DMS53 (cell line): ENCODE measurements at regions not wholly inside any gene's neighbourhood (a gene's known extent, or its start where the extent isn't known, plus 50 kb on each side); places are given as distances from the start of the nearest gene placed in this dataset.
"Not testable (repeated sequence)": the region's sequence is repeated elsewhere in the genome, so short reads cannot be mapped to it uniquely, and the experiment has no call there.

Experiments
- DNase-seq: peaks from one replicate; lab custom pipeline; 2025; lab: John Stamatoyannopoulos, UW

- DNase-seq = no peak
Observed at GRCh38 chr9:2354856-2355696, 266.5 kb upstream of the VLDLR start.

DNA sequence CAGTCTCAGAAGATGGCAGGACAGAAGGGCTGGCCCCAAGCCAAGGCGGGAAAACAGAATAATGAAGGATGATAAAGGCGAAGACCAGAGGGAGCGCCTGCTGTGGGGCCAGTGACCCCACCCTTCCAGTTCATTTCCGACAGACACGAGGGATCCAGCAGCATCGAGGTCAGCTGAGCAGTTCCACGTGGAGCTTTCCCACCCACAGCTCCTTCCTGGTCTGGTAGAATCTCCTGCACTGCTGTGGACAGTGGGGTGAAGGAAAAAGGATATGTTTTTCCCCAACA lies 265.9 kb upstream of the VLDLR start:
- DNase-seq = no peak

DNA sequence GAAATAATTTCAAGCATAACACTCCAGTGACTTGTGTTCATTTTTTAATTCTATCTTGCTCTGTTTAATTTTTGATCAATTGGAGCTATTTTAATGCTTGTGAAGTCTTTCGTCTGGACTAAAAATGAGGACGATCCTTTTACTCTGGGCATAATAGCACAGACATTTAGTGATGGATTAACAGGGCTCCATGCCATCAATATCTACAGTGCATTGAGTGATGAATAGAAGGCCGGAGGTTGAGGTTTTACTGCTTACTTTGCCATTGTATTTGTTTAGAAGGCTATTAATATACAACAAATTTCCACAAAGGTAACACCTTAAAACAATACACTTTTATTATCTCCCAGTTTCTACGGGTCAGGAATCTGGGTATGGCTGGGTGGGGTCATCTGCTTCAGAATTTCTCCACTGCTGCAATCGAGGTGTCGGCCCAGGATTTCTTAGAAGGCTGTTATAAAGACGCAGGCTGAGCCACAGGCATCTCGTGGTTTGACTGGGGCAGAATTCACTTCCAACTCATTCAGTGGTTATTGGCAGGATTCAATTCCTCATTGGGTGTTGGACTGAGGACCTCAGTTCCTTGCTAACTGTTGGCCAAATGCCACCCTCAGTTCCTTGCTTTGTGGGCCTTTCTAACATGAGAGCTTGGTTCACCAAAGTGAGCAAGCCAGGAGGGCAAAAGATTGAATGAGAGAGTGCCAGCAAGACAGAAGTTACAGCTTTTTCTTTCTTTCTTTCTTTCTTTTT lies 265.4 kb upstream of the VLDLR start:
- DNase-seq = no peak

- DNase-seq = no peak
Observed at GRCh38 chr9:2359891-2360471, 261.6 kb upstream of the VLDLR start.

- no peak for DNase-seq
Observed at GRCh38 chr9:2362150-2362549, 259.4 kb upstream of the VLDLR start.

GRCh38 chr9:2363138-2363745 lies 258.3 kb upstream of the VLDLR start:
- DNase-seq = no peak

GRCh38 chr9:2363781-2364180 lies 257.8 kb upstream of the VLDLR start:
- no peak for DNase-seq

- no peak for DNase-seq
Observed at GRCh38 chr9:2367970-2368369, 253.6 kb upstream of the VLDLR start.

DNA sequence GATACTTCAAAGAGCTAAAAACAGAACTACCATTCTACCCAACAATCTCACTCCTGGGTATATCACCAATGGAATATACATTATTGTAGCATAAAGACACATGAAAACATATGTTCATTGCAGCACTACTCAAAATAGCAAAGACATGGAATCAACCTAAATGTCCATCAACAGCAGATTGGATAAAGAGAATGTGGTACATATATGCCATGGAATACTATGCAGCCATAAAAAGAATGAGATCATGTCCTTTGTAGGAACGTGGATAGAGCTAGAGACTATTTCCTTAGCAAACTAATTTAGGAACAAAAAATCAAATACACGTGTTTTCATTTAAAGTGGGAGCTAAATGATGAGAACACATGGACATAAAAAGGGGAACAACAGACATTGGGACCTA lies 247.9 kb upstream of the VLDLR start:
- DNase-seq = no peak

- no peak for DNase-seq
Observed at GRCh38 chr9:2375114-2375513, 246.5 kb upstream of the VLDLR start.

GRCh38 chr9:2377117-2377516 lies 244.5 kb upstream of the VLDLR start:
- no peak for DNase-seq

GRCh38 chr9:2377834-2378233 lies 243.8 kb upstream of the VLDLR start:
- DNase-seq = no peak

DNA sequence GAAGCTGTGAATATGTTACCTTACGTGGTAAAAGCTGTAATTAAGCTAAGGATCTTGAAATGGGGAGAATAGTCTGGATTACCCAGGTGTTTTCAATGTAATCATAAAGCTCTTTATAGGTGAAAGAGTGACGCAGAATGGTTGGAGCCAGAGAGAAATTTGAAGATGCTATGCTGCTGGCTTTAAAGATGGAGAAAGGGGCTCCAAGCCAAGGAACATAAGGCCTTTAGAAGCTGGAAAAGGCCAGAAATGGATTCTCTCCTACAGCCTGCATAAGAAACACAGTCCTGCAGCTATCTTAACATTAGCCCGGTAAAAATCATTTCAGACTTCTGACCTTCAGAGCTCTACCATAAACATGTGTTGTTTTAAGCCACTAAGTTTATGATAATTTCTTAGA lies 243.3 kb upstream of the VLDLR start:
- no peak for DNase-seq

GRCh38 chr9:2378816-2379215 lies 242.8 kb upstream of the VLDLR start:
- DNase-seq = no peak

- no peak for DNase-seq
Observed at GRCh38 chr9:2384741-2385140, 236.8 kb upstream of the VLDLR start.

DNA sequence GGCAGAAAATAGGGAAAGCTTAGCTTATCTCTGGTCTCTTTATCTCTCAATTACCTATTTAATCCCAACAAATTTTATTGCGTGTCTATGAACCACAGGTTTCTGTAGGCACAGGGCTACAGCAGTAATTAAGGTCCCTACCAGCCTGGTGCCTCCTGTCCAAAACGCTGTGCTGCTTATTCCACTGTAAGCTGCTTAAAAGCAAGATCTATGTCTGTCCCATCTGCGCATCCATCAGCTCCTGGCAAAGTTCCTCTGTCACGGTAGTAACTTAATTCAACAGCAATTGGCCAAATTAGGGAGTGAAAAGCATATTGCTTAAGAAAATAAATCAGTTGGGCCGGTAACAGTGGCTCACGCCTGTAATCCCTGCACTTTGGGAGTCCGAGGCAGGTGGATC lies 235.8 kb upstream of the VLDLR start:
- no peak for DNase-seq

GRCh38 chr9:2386566-2386965 lies 235.0 kb upstream of the VLDLR start:
- no peak for DNase-seq

- DNase-seq = no peak
Observed at GRCh38 chr9:2387166-2387565, 234.4 kb upstream of the VLDLR start.

GRCh38 chr9:2389404-2389803 lies 232.2 kb upstream of the VLDLR start:
- DNase-seq = no peak

DNA sequence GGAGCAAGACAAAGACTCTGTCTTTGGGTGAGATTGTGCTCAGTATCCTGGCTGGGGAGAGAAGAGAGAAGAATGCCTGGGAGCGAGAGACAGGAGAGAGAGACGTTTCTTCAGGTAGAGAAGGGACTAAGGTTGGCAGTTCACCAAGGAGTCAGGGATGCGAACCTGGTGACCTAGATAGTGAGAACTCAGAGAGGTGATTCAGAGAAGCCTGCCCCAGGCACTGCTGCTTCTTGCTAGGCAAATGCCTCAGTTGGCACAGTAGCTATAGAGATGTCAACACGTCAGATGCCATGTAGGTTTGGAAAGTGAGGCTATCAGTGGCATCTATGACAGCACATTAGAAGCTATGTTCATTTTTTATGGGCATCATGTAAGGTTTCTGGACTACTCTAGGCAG lies 231.6 kb upstream of the VLDLR start:
- DNase-seq = no peak

- not testable (repeated sequence) for DNase-seq
Observed at GRCh38 chr9:2391509-2392132, 230.0 kb upstream of the VLDLR start.

GRCh38 chr9:2394087-2394741 lies 227.4 kb upstream of the VLDLR start:
- DNase-seq = not testable (repeated sequence)
